RWPE1 (cell line): ENCODE measurements at regions not wholly inside any gene's neighbourhood (a gene's known extent, or its start where the extent isn't known, plus 50 kb on each side); places are given as distances from the start of the nearest gene placed in this dataset.
A peak's percentile ranks its signal among the peaks of the same experiment; 100 is the strongest.

Experiments used
- CTCF ChIA-PET: fragments of 350-600 bp; sonication (Branson Sonifier 250); formaldehyde crosslinking; extraction: SDS; loops from one replicate; lab custom pipeline; 2021; lab: Yijun Ruan, JAX
- POLR2A ChIA-PET: fragments of 400-600 bp; formaldehyde crosslinking; extraction: SDS; loops from one replicate; lab custom pipeline; 2020; ENCODE audit warnings: antibody characterized with exemption; ENCODE audit not compliant: low non-redundant PET; lab: Yijun Ruan, JAX
- DNase-seq: peaks from one replicate; pipeline ENCODE4 v3.0.0; 2012; ENCODE audit warnings: low spot score
- H3K27ac ChIP-seq: fragments of 450-650 bp; 2 replicates; pipeline ENCODE4 v1.5.1; 2017
- TF ChIP-seq, protein P1 (sequence below): fragments of 450-650 bp; conservative IDR thresholded peaks from 2 replicates; pipeline ENCODE4 v1.5.1; 2017; ENCODE audit warnings: low read depth, mild to moderate bottlenecking

DNA sequence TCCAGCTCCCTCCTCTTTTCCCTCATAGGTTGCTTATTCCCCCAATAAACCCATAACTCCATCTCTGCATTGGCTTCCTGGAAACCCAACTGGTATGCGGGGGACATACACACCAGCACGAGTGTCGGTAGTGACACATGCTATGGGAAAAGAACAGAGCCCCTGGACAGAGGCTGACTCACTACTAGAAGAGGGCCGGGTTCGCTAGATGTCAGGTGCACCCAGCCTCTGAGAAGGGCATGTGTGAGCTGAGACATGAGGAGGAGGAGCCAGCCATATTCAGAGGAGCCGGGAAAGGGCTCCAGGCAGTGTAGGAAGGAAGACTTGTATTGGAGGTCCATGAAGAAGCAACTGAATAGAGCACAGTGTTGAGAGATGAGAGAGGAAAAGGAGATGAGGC lies 241.1 kb downstream of the SOX9 start:
- DNase-seq: no peak
- TF ChIP-seq, protein P1, sequence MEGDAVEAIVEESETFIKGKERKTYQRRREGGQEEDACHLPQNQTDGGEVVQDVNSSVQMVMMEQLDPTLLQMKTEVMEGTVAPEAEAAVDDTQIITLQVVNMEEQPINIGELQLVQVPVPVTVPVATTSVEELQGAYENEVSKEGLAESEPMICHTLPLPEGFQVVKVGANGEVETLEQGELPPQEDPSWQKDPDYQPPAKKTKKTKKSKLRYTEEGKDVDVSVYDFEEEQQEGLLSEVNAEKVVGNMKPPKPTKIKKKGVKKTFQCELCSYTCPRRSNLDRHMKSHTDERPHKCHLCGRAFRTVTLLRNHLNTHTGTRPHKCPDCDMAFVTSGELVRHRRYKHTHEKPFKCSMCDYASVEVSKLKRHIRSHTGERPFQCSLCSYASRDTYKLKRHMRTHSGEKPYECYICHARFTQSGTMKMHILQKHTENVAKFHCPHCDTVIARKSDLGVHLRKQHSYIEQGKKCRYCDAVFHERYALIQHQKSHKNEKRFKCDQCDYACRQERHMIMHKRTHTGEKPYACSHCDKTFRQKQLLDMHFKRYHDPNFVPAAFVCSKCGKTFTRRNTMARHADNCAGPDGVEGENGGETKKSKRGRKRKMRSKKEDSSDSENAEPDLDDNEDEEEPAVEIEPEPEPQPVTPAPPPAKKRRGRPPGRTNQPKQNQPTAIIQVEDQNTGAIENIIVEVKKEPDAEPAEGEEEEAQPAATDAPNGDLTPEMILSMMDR: no peak
- peak overlapping the region; percentile 71 for H3K27ac ChIP-seq
- ChIA-PET CTCF (interaction anchor here (0.5 to 0.6 kb wide), 2 partner anchors 71 to 109 kb away, joined by 3 read pairs; no protein-coding TSS in a partner anchor), POLR2A (no interaction called here)

DNA sequence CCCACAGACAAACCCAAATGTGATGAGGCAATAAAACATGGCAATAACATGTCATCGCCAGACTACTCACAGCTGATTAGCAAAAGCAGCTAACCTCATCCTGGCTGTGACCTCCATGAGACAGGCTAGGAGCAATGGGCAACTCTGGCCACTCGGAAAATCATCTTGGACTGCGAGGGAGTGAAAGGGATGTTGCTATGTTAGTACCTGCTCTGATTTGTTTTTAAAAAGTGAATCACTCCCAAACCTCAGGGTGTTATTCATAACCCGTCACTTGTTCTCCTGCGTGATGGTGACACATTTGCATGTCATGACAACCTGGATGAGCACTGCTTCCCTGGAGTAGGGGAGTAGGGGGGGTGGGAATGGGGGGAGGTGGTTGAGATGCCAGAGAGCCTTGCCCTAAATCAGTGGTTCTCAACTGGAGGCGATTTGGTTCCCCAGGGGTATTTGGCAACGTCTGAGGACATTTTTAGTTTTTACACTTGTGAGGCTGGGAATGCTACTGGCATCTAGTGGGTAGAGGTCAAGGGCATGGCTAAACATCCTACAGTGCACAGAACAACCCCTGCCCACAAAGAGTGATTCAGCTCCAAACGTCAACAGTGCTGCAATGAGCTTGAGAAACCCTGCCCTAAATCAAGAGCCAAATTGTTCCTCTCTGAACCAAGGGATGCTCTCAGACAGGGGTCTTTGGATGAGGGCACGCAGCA lies 241.7 kb downstream of the SOX9 start:
- POLR2A ChIA-PET: no interaction called here
- CTCF ChIA-PET: interaction anchor here (0.6 kb wide), 1 partner anchor 71 kb away, joined by 3 read pairs; no protein-coding TSS in a partner anchor
- TF ChIP-seq, protein P1: no peak
- H3K27ac ChIP-seq: peak overlapping the region; percentile 71
- DNase-seq: peak; percentile 92

DNA sequence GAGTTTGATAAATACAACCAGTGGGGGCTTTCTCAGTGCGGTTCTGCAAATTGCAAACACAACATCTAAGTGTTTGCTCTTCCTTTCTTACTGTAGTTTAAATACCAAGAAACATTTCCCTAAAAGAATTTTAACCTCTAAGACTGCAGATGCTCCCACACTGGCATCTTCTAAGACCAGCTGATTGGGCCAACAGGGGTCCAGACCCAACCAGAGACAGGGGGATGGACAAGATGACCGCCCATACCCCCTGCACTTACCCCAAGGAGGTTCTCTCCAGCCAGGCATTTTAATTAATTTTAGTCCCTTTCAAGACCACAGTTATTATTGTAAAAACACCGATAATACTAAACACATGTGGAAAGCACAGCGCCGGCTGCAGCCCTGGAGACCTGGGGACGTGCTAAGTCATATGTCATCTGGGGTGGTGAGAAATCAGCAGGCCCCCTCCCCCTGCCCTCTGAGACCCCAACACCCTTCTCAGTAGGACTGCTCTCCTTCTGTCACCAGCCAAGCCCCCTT lies 242.3 kb downstream of the SOX9 start:
- TF ChIP-seq, protein P1: no peak
- ChIA-PET POLR2A (no interaction called here), CTCF (no interaction called here)
- no peak for DNase-seq
- H3K27ac ChIP-seq: peak overlapping the region; percentile 71

DNA sequence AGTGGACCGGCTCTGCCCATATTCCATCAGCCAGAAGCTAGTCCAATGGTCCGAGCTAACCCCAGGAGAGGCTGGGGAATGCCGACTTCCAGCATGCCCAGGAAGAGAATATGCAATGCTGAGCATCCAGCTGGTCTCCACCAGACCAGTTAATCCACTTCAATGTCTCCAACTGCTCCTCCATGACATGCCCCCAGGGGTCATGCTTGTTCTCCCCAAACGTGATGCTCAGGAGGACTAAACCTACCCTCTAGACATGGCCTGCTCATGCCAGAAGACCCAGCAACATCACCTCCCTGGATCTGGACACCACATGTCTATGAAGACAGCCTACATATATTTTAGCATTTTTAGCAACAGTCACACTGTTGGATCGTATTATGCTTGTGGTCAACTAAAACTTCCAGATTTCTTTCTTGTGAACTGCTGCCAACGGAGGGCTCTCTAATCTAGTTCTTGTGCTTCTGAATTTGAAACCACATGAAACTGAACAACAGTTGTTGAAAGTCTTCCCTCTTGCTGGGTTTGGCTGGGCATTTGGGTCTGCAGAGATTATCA lies 245.1 kb downstream of the SOX9 start:
- CTCF ChIA-PET: no interaction called here
- TF ChIP-seq, protein P1: no peak
- DNase-seq: no peak
- POLR2A ChIA-PET: no interaction called here
- H3K27ac ChIP-seq: no peak overlapping the region

DNA sequence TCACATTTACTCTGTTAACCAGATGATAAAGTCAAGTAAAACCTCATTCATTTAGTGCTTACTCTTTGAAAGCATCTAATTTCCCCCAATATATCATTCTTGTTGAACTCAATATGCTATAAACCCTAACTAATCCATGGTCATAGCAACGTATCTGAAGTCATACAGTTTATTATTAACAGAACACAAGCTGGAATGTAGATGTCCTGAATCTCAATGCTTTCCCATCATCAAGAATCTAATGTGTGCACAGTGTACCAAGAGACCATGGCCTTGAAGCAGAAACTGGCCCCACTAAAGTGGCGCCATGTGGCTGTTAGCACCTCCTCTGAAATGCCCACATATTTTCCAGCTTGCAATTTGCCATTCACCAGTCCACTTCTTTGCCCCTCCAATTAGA lies 245.8 kb downstream of the SOX9 start:
- POLR2A ChIA-PET: no interaction called here
- CTCF ChIA-PET: interaction anchor here (0.6 kb wide), 2 partner anchors 58 to 137 kb away, joined by 3 read pairs; no protein-coding TSS in a partner anchor
- no peak overlapping the region for H3K27ac ChIP-seq
- DNase-seq: no peak
- TF ChIP-seq, protein P1: no peak

DNA sequence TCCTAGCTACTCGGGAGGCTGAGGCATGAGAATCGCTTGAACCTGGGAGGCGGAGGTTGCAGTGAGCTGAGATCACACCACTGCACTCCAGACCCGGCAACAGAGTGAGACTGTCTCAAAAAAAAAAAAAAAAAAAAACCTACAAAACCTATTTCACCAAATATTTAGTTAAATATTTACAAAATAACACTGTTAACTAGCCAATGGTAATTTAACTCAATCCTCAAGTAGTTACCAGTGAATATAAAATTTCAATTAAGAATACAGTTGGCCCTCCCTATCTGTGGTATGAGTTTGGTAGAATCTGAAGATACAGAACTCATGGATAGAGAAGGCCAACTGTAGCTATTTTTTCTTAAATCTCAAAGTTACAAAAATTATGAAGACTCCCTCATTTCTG lies 247.4 kb downstream of the SOX9 start:
- TF ChIP-seq, protein P1: no peak
- CTCF ChIA-PET: no interaction called here
- DNase-seq: no peak
- POLR2A ChIA-PET: no interaction called here
- H3K27ac ChIP-seq: no peak overlapping the region
